Type B pancreatic cell (in vitro differentiated cells): ENCODE measurements at regions not wholly inside any gene's neighbourhood (a gene's known extent, or its start where the extent isn't known, plus 50 kb on each side); places are given as distances from the start of the nearest gene placed in this dataset.

ENCODE experiments used
- DNase-seq: peaks from one replicate; pipeline ENCODE4 v3.0.0; 2021; ENCODE audit warnings: mixed read lengths; ENCODE audit not compliant: unreplicated experiment; ENCODE audit errors: extremely low spot score
- H3K27ac Mint-ChIP-seq: 2 replicates; pipeline ENCODE4 v1.8.0; 2021; ENCODE audit warnings: mild to moderate bottlenecking, mixed read lengths
- H3K27me3 Mint-ChIP-seq: 2 replicates; pipeline ENCODE4 v1.8.0; 2021; ENCODE audit warnings: mixed read lengths
- H3K36me3 Mint-ChIP-seq: 2 replicates; pipeline ENCODE4 v1.8.0; 2021; ENCODE audit warnings: mixed read lengths
- H3K4me1 Mint-ChIP-seq: one replicate; pipeline ENCODE4 v1.8.0; 2021; ENCODE audit warnings: mixed read lengths; ENCODE audit not compliant: unreplicated experiment
- H3K4me3 Mint-ChIP-seq: 2 replicates; pipeline ENCODE4 v1.8.0; 2021; ENCODE audit warnings: mild to moderate bottlenecking, mixed read lengths
- H3K9me3 Mint-ChIP-seq: 2 replicates; pipeline ENCODE4 v1.8.0; 2021; ENCODE audit warnings: mixed read lengths
- CTCF ChIP-seq: fragments of 200-600 bp; sonication (generic); conservative IDR thresholded peaks from 2 replicates; pipeline ENCODE4 v1.5.0; 2021; ENCODE audit warnings: antibody characterized with exemption, mild to moderate bottlenecking

- Mint-ChIP-seq H3K36me3 (no peaks in the 10 kb centered on the region), H3K27ac (no peak overlapping the region), H3K4me3 (no peak overlapping the region), H3K9me3 (no peaks in the 10 kb centered on the region), H3K4me1 (no peaks in the 10 kb centered on the region), H3K27me3 (no peaks in the 10 kb centered on the region)
- no peak for DNase-seq
- TF ChIP-seq CTCF = no peak
Measured at GRCh38 chr6:147037881-147038280, 166.3 kb upstream of the STXBP5 start.

GRCh38 chr6:147040121-147040910, 163.9 kb upstream of the STXBP5 start:
- no peaks in the 10 kb centered on the region for H3K27me3 Mint-ChIP-seq
- H3K9me3 Mint-ChIP-seq = peaks cover 8% of the 10 kb centered on the region
- no peaks in the 10 kb centered on the region for H3K4me1 Mint-ChIP-seq
- DNase-seq = no peak
- no peak overlapping the region for H3K27ac Mint-ChIP-seq
- H3K4me3 Mint-ChIP-seq = no peak overlapping the region
- H3K36me3 Mint-ChIP-seq = peaks cover 7% of the 10 kb centered on the region
- TF ChIP-seq CTCF = no peak

GRCh38 chr6:147042679-147043078, 161.5 kb upstream of the STXBP5 start:
- DNase-seq = no peak
- no peak overlapping the region for H3K27ac Mint-ChIP-seq
- H3K9me3 Mint-ChIP-seq = peaks cover 8% of the 10 kb centered on the region
- no peaks in the 10 kb centered on the region for H3K4me1 Mint-ChIP-seq
- no peaks in the 10 kb centered on the region for H3K27me3 Mint-ChIP-seq
- H3K36me3 Mint-ChIP-seq = peaks cover 7% of the 10 kb centered on the region
- H3K4me3 Mint-ChIP-seq = no peak overlapping the region
- TF ChIP-seq CTCF = no peak

GRCh38 chr6:147043994-147044477, 160.2 kb upstream of the STXBP5 start:
- peaks cover 8% of the 10 kb centered on the region for H3K9me3 Mint-ChIP-seq
- DNase-seq = no peak
- no peak overlapping the region for H3K27ac Mint-ChIP-seq

GRCh38 chr6:147046141-147046877, 157.9 kb upstream of the STXBP5 start:
- Mint-ChIP-seq H3K27ac (no peak overlapping the region), H3K36me3 (peaks cover 7% of the 10 kb centered on the region), H3K4me1 (no peaks in the 10 kb centered on the region), H3K27me3 (no peaks in the 10 kb centered on the region), H3K9me3 (peaks cover 15% of the 10 kb centered on the region), H3K4me3 (no peak overlapping the region)
- TF ChIP-seq CTCF = no peak
- no peak for DNase-seq

More at GRCh38 chr6:147043994-147044477, 160.2 kb upstream of the STXBP5 start:
- Mint-ChIP-seq H3K36me3 (peaks cover 7% of the 10 kb centered on the region), H3K27me3 (no peaks in the 10 kb centered on the region), H3K4me3 (no peak overlapping the region), H3K4me1 (no peaks in the 10 kb centered on the region)
- no peak for TF ChIP-seq CTCF
